ENCODE measurements at regions not wholly inside any gene's neighbourhood (a gene's known extent, or its start where the extent isn't known, plus 50 kb on each side); places are given as distances from the start of the nearest gene placed in this dataset.
"Not testable (repeated sequence)": the region's sequence is repeated elsewhere in the genome, so short reads cannot be mapped to it uniquely, and the experiment has no call there.

- no peak for DNase-seq (ENCODE audit: low spot score)
- H3K27ac ChIP-seq: no peak overlapping the region
These were observed 90.5 kb upstream of the CCN2 start for GRCh38 chr6:132041706-132042105.

GRCh38 chr6:132028029-132028428, 76.9 kb upstream of the CCN2 start:
- ATAC-seq (ENCODE audit: insufficient number of reproducible peaks, low FRiP score, low read depth): no peak
- H3K36me3 ChIP-seq: no peaks in the 10 kb centered on the region
- DNase-seq (ENCODE audit: low spot score): no peak
- H3K27me3 ChIP-seq (replicated peaks; ENCODE audit: insufficient read depth): no peaks in the 10 kb centered on the region
- no peak overlapping the region for H3K27ac ChIP-seq
- H3K4me3 ChIP-seq: no peak overlapping the region
- no peaks in the 10 kb centered on the region for H3K9me3 ChIP-seq
- no peaks in the 10 kb centered on the region for H3K4me1 ChIP-seq (ENCODE audit: control insufficient read depth in 1 of 2, low read depth in 2 of 2)
- no peak for TF ChIP-seq CTCF (IDR thresholded peaks at IDR 0.05)

More at GRCh38 chr6:132041706-132042105, 90.5 kb upstream of the CCN2 start:
- Histone ChIP-seq H3K36me3 (no peaks in the 10 kb centered on the region), H3K4me3 (no peak overlapping the region), H3K27me3 (replicated peaks; ENCODE audit: insufficient read depth) (no peaks in the 10 kb centered on the region), H3K4me1 (ENCODE audit: control insufficient read depth in 1 of 2, low read depth in 2 of 2) (peaks cover 4 to 5% of the 10 kb centered on the region in 2 donors), H3K9me3 (no peaks in the 10 kb centered on the region)
- no peak for ATAC-seq (ENCODE audit: insufficient number of reproducible peaks, low FRiP score, low read depth)
- no peak for TF ChIP-seq CTCF (IDR thresholded peaks at IDR 0.05)

- H3K27me3 ChIP-seq (replicated peaks; ENCODE audit: insufficient read depth): no peaks in the 10 kb centered on the region
- no peak overlapping the region for H3K27ac ChIP-seq
- no peaks in the 10 kb centered on the region for H3K36me3 ChIP-seq
- peaks cover 4 to 17% of the 10 kb centered on the region in 2 donors for H3K4me1 ChIP-seq (ENCODE audit: control insufficient read depth in 1 of 2, low read depth in 2 of 2)
- H3K4me3 ChIP-seq: no peak overlapping the region
- DNase-seq (ENCODE audit: low spot score): no peak
- ATAC-seq (ENCODE audit: insufficient number of reproducible peaks, low FRiP score, low read depth): no peak
- no peak for TF ChIP-seq CTCF (IDR thresholded peaks at IDR 0.05)
- no peaks in the 10 kb centered on the region for H3K9me3 ChIP-seq
These were observed 74.3 kb upstream of the CCN2 start for GRCh38 chr6:132025468-132025867.

- no peak for ATAC-seq (ENCODE audit: insufficient number of reproducible peaks, low FRiP score, low read depth)
- TF ChIP-seq CTCF (IDR thresholded peaks at IDR 0.05): no peak
- H3K36me3 ChIP-seq: no peaks in the 10 kb centered on the region
These were observed 72.3 kb upstream of the CCN2 start for GRCh38 chr6:132023490-132023889.

GRCh38 chr6:132021552-132022375, 70.6 kb upstream of the CCN2 start:
- DNase-seq (ENCODE audit: low spot score) (no peak), ATAC-seq (ENCODE audit: insufficient number of reproducible peaks, low FRiP score, low read depth) (no peak)
- no peaks in the 10 kb centered on the region for H3K9me3 ChIP-seq
- H3K4me1 ChIP-seq (ENCODE audit: control insufficient read depth in 1 of 2, low read depth in 2 of 2): peaks cover 12 to 32% of the 10 kb centered on the region in 2 donors
- no peak overlapping the region for H3K27ac ChIP-seq
- no peak overlapping the region for H3K4me3 ChIP-seq
- no peaks in the 10 kb centered on the region for H3K36me3 ChIP-seq
- H3K27me3 ChIP-seq (replicated peaks; ENCODE audit: insufficient read depth): no peaks in the 10 kb centered on the region
- no peak for TF ChIP-seq CTCF (IDR thresholded peaks at IDR 0.05)

More at GRCh38 chr6:132023490-132023889, 72.3 kb upstream of the CCN2 start:
- no peak for DNase-seq (ENCODE audit: low spot score)
- Histone ChIP-seq H3K27ac (no peak overlapping the region), H3K27me3 (replicated peaks; ENCODE audit: insufficient read depth) (no peaks in the 10 kb centered on the region), H3K4me1 (ENCODE audit: control insufficient read depth in 1 of 2, low read depth in 2 of 2) (peaks cover 12 to 32% of the 10 kb centered on the region in 2 donors), H3K4me3 (no peak overlapping the region), H3K9me3 (no peaks in the 10 kb centered on the region)

- H3K36me3 ChIP-seq; H3K4me3 ChIP-seq; H3K27me3 ChIP-seq (replicated peaks; ENCODE audit: insufficient read depth); ATAC-seq (ENCODE audit: insufficient number of reproducible peaks, low FRiP score, low read depth); DNase-seq (ENCODE audit: low spot score); H3K9me3 ChIP-seq: not testable (repeated sequence)
- peaks cover 12 to 37% of the 10 kb centered on the region in 2 donors for H3K4me1 ChIP-seq (ENCODE audit: control insufficient read depth in 1 of 2, low read depth in 2 of 2)
- H3K27ac ChIP-seq: peak overlapping the region; percentile 53 to 86
These were observed 69.7 kb upstream of the CCN2 start for GRCh38 chr6:132020918-132021317.

Data from thoracic aorta (tissue), 2 donors.